ENCODE measurements at regions not wholly inside any gene's neighbourhood (a gene's known extent, or its start where the extent isn't known, plus 50 kb on each side); places are given as distances from the start of the nearest gene placed in this dataset.

DNA sequence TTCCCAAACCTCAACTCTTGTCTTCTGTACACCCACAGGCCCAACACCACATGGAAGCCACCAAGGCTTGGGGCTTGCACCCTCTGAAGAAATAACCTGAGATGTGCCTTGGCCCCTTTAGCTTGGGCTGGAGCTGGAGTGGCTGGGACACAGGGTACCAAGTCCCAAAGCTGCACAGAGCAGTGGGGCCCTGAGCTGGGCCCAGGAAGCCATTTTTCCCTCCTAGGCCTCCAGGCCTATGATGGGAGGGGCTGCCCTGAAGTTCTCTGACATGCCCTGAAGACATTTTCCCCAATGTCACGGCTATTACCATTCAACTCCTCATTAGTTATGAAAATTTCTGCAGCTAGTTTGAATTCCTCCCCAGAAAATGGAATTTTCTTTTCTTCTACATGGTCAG, 163.2 kb upstream of the ARID1B start:
- no CpG with 5 or more reads among the region's 1 CpG for WGBS, 2 experiments (ENCODE audit: extremely low coverage in 2 of 2, insufficient read length in 1 of 2)
- ChIA-PET POLR2A (ENCODE audit: unreplicated experiment) (no interaction called here), CTCF (no interaction called here)
- Histone ChIP-seq H3K56ac (ENCODE audit: extremely low read depth, insufficient read depth, low read length) (no peak overlapping the region), H3K4me2 (ENCODE audit: low read depth, low read length) (no peak overlapping the region), H2AFZ (replicated peaks; ENCODE audit: low read length, poor library complexity) (no peak overlapping the region), H3K27me3 (ENCODE audit: control insufficient read depth, insufficient read depth, low read length) (peaks cover 5% of the 10 kb centered on the region), H4K5ac (ENCODE audit: low read depth, low read length) (no peak overlapping the region), H4K91ac (ENCODE audit: insufficient read depth, low read depth, low read length) (no peak overlapping the region), H3K14ac (replicated peaks; ENCODE audit: low read depth, low read length) (no peak overlapping the region), H3K9me1 (ENCODE audit: insufficient read depth, low read length) (no peaks in the 10 kb centered on the region), H3K4me3 (ENCODE audit: insufficient read depth, low read depth, low read length) (no peak overlapping the region), H3K18ac (ENCODE audit: low read depth, low read length) (no peak overlapping the region), H2BK5ac (ENCODE audit: low read depth, low read length, poor library complexity, severe bottlenecking) (no peak overlapping the region), H3K4ac (ENCODE audit: low read depth, low read length) (no peak overlapping the region), H3K4me1 (ENCODE audit: control insufficient read depth, insufficient read depth, low read length) (no peaks in the 10 kb centered on the region), H2BK120ac (ENCODE audit: low read depth, low read length) (no peak overlapping the region), H3K79me1 (ENCODE audit: low read depth in 1 of 2, low read length in 2 of 2) (no peaks in the 10 kb centered on the region), H2BK20ac (ENCODE audit: low read depth, low read length) (no peak overlapping the region), H3K9me3 (ENCODE audit: control insufficient read depth, insufficient read depth, low read length) (0 out of 2 replicates have a peak, but pooled peaks cover 5% of the 10 kb centered on the region), H4K20me1 (ENCODE audit: insufficient read depth, low read length) (no peaks in the 10 kb centered on the region), H3K23ac (ENCODE audit: low read depth, low read length) (no peak overlapping the region), H2AK9ac (replicated peaks; ENCODE audit: low read depth, low read length, poor library complexity) (no peak overlapping the region), H3K9ac (ENCODE audit: low read depth, low read length) (no peak overlapping the region), H3K27ac (ENCODE audit: insufficient read depth, low read length) (no peak overlapping the region), H2AK5ac (ENCODE audit: low read depth, low read length) (no peak overlapping the region), H3K36me3 (ENCODE audit: control insufficient read depth, insufficient read depth, low read length) (no peaks in the 10 kb centered on the region), H4K8ac (ENCODE audit: low read depth in 2 of 2, low read length in 2 of 2) (no peak overlapping the region), H2BK15ac (ENCODE audit: low read depth, low read length) (no peak overlapping the region)
- no TSS peak for BruUV-seq (replicated peaks)
- DNase-seq (no peak), ATAC-seq (ENCODE audit: low read depth) (no peak)
- in situ Hi-C loops (cut with MboI; ENCODE audit: low sequenced_read_pairs) (no loop called here), intact Hi-C loops (cut with micrococcal nuclease) (no loop called here), dilution Hi-C loops (cut with HindIII; ENCODE audit: low sequenced_read_pairs, unreplicated experiment) (no loop called here)
- TF ChIP-seq, protein P1, sequence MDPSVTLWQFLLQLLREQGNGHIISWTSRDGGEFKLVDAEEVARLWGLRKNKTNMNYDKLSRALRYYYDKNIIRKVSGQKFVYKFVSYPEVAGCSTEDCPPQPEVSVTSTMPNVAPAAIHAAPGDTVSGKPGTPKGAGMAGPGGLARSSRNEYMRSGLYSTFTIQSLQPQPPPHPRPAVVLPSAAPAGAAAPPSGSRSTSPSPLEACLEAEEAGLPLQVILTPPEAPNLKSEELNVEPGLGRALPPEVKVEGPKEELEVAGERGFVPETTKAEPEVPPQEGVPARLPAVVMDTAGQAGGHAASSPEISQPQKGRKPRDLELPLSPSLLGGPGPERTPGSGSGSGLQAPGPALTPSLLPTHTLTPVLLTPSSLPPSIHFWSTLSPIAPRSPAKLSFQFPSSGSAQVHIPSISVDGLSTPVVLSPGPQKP (IDR thresholded peaks at IDR 0.05; ENCODE audit: borderline replicate concordance, low read depth, low read length) = no peak
- TF ChIP-seq CHD1 (IDR thresholded peaks at IDR 0.05; ENCODE audit: low read depth, low read length) (no peak), RAD21 (IDR thresholded peaks at IDR 0.05; ENCODE audit: low read length) (no peak), RCOR1 (IDR thresholded peaks at IDR 0.05; ENCODE audit: insufficient replicate concordance, low read length) (no peak), POLR2A (IDR thresholded peaks at IDR 0.05; ENCODE audit: low read depth, low read length) (no peak), MAFK (IDR thresholded peaks at IDR 0.05; ENCODE audit: low read depth, low read length) (no peak), BHLHE40 (IDR thresholded peaks at IDR 0.05; ENCODE audit: low read depth, low read length) (no peak), SMC3 (IDR thresholded peaks at IDR 0.05; ENCODE audit: low read depth, low read length) (no peak), NFE2L2 (IDR thresholded peaks at IDR 0.05; ENCODE audit: low read depth, low read length) (no peak), CEBPB (IDR thresholded peaks at IDR 0.05; ENCODE audit: low read depth, low read length) (no peak), RFX5 (IDR thresholded peaks at IDR 0.05; ENCODE audit: low read depth, low read length) (no peak)
- TF ChIP-seq, protein P2, sequence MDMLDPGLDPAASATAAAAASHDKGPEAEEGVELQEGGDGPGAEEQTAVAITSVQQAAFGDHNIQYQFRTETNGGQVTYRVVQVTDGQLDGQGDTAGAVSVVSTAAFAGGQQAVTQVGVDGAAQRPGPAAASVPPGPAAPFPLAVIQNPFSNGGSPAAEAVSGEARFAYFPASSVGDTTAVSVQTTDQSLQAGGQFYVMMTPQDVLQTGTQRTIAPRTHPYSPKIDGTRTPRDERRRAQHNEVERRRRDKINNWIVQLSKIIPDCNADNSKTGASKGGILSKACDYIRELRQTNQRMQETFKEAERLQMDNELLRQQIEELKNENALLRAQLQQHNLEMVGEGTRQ (IDR thresholded peaks at IDR 0.05; ENCODE audit: low read depth, low read length) = no peak
